ENCODE measurements at regions not wholly inside any gene's neighbourhood (a gene's known extent, or its start where the extent isn't known, plus 50 kb on each side); places are given as distances from the start of the nearest gene placed in this dataset.

DNA sequence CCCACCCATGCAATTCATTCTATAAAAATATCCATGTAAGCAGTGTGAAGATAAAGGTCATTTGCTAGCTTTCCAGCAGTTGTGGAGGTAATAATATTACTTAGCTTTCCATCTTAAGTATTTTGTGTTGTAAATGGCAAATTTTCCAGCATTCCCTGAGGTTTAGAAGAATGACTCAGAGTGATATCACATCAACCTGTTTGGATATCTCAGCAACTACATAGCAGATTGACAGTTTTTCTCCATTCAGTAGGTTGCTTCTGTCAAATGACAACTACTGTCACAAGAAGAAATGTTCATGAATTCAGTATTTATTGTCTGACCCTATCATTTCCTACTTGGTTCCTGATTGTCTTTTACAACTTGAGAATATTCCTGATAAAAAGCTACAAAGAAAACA is 434.9 kb upstream of the GALNTL6 start:
- no peaks in the 10 kb centered on the region for H3K36me3 ChIP-seq
- no peaks in the 10 kb centered on the region for H3K4me1 ChIP-seq
- H3K27ac ChIP-seq, result no peak overlapping the region
- no peaks in the 10 kb centered on the region for H3K27me3 ChIP-seq
- H3K9me3 ChIP-seq, result no peaks in the 10 kb centered on the region
- TF ChIP-seq POLR2AphosphoS5 (IDR thresholded peaks at IDR 0.05), result no peak
- TF ChIP-seq POLR2A (IDR thresholded peaks at IDR 0.05), result no peak
- TF ChIP-seq, protein P1, sequence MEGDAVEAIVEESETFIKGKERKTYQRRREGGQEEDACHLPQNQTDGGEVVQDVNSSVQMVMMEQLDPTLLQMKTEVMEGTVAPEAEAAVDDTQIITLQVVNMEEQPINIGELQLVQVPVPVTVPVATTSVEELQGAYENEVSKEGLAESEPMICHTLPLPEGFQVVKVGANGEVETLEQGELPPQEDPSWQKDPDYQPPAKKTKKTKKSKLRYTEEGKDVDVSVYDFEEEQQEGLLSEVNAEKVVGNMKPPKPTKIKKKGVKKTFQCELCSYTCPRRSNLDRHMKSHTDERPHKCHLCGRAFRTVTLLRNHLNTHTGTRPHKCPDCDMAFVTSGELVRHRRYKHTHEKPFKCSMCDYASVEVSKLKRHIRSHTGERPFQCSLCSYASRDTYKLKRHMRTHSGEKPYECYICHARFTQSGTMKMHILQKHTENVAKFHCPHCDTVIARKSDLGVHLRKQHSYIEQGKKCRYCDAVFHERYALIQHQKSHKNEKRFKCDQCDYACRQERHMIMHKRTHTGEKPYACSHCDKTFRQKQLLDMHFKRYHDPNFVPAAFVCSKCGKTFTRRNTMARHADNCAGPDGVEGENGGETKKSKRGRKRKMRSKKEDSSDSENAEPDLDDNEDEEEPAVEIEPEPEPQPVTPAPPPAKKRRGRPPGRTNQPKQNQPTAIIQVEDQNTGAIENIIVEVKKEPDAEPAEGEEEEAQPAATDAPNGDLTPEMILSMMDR (IDR thresholded peaks at IDR 0.05), result no peak
- TF ChIP-seq EP300 (IDR thresholded peaks at IDR 0.05), result no peak
- ATAC-seq, result no peak
- no peak overlapping the region for H3K4me3 ChIP-seq

DNA sequence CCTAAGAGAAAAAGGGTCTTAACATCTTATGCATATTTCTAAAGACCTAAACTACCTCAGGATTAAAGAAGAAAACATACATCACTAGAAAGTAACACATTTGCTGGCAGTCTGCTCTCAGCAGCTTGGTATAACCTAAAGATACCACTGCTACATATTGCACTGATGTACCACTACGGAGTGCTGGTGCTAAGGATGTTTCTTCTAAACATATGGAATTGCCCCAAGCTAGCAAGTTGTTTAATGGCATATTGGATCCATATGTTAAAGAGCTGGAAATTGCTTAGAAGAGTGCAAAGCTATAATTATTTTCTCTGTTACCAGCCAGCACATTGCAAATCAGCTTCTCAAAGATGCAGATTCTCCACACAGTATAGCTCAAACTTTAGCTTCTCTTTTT is 436.5 kb upstream of the GALNTL6 start:
- no peaks in the 10 kb centered on the region for H3K36me3 ChIP-seq
- H3K4me1 ChIP-seq, result no peaks in the 10 kb centered on the region
- H3K4me3 ChIP-seq, result no peak overlapping the region
- H3K27me3 ChIP-seq, result no peaks in the 10 kb centered on the region
- TF ChIP-seq POLR2A (IDR thresholded peaks at IDR 0.05) (no peak), EP300 (IDR thresholded peaks at IDR 0.05) (no peak), POLR2AphosphoS5 (IDR thresholded peaks at IDR 0.05) (no peak)
- TF ChIP-seq, protein P1 (IDR thresholded peaks at IDR 0.05), result no peak
- H3K9me3 ChIP-seq, result no peaks in the 10 kb centered on the region
- ATAC-seq, result no peak
- WGBS, 2 donors (ENCODE audit: low coverage in 1 of 2), result 78% methylated on average over 1 of the region's 1 CpG; no CpG with 5 or more reads in 1 of the 2 donors
- H3K27ac ChIP-seq, result no peak overlapping the region

DNA sequence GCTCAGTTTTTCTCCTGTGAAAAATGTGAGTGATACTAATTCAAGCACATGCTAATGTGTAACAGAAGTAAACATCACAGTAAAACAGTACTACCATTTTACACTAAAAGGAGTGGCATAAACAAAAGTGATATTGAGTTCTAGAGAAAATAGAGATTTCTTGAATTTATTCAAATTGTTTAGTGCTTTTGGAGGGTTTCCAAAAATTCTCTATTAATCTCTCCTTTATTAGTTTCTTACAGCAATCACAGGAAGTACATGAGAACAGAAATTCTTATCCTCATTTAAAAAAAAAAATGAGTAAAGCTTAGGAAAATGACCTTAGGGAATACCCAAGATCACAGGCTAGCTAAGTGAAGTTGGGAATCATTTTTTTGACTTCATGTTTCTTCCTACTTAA is 459.7 kb upstream of the GALNTL6 start:
- TF ChIP-seq, protein P1 (IDR thresholded peaks at IDR 0.05), result no peak
- TF ChIP-seq POLR2A (IDR thresholded peaks at IDR 0.05) (no peak), POLR2AphosphoS5 (IDR thresholded peaks at IDR 0.05) (no peak)
- no peaks in the 10 kb centered on the region for H3K4me1 ChIP-seq
- H3K27me3 ChIP-seq, result no peaks in the 10 kb centered on the region
- no peak overlapping the region for H3K4me3 ChIP-seq
- H3K27ac ChIP-seq, result no peak overlapping the region
- H3K9me3 ChIP-seq, result no peaks in the 10 kb centered on the region
- no peak for ATAC-seq
- no peaks in the 10 kb centered on the region for H3K36me3 ChIP-seq

DNA sequence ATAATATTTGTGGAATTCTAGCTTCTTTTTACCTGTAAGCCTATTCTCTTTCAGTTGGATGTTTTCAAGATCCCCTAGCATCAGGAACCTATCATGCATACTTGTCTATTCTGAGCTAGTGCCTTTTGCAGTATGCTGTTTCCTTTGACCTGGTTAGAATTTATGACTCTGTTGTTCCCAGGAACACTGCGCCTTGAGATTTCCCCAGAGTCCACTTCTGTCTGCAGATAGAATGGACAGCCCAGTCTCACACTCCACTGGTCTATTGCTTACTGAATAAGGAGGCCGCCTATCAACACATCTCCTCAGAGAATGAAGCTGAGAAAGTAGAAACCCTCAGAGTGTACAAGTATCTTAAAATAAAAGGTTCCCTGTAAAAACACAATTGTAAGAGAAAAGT is 465.1 kb upstream of the GALNTL6 start:
- H3K36me3 ChIP-seq, result no peaks in the 10 kb centered on the region
- H3K4me1 ChIP-seq, result no peaks in the 10 kb centered on the region
- H3K4me3 ChIP-seq, result no peak overlapping the region
- H3K9me3 ChIP-seq, result no peaks in the 10 kb centered on the region
- WGBS, 2 donors (ENCODE audit: low coverage in 1 of 2), result 64 to 80% methylated on average over 1 to 2 of the region's 2 CpGs
- TF ChIP-seq, protein P1 (IDR thresholded peaks at IDR 0.05), result no peak
- TF ChIP-seq EP300 (IDR thresholded peaks at IDR 0.05) (no peak), POLR2AphosphoS5 (IDR thresholded peaks at IDR 0.05) (no peak), POLR2A (IDR thresholded peaks at IDR 0.05) (no peak)
- no peak for ATAC-seq
- no peak overlapping the region for H3K27ac ChIP-seq
- no peaks in the 10 kb centered on the region for H3K27me3 ChIP-seq

DNA sequence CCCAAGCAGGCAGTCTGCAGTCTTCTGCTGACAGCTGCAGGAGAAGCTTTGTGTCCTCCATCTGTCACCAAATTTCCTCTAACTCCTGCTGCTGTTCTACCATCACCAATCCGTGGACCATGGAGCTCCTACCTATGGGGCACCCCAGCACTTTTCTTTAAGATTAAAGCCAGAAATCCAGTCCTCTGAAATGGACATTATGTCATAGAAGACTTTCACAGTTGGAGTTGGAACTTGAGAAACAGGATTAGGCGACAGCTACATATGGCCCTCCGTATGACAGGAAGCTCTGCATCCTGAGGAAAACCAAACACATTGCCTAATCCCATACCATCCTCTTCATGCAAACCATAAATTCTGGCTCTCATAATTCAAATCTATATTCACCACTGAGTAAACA is 470.6 kb upstream of the GALNTL6 start:
- no peak for ATAC-seq
- no peaks in the 10 kb centered on the region for H3K36me3 ChIP-seq
- no peak overlapping the region for H3K27ac ChIP-seq
- 31 to 63% methylated on average over 2 to 3 of the region's 3 CpGs for WGBS, 2 donors (ENCODE audit: low coverage in 1 of 2)
- no peak overlapping the region for H3K4me3 ChIP-seq
- no peaks in the 10 kb centered on the region for H3K9me3 ChIP-seq
- no peaks in the 10 kb centered on the region for H3K27me3 ChIP-seq
- no peaks in the 10 kb centered on the region for H3K4me1 ChIP-seq
- TF ChIP-seq, protein P1 (IDR thresholded peaks at IDR 0.05), result no peak
- no peak for TF ChIP-seq EP300 (IDR thresholded peaks at IDR 0.05)
- TF ChIP-seq POLR2A (IDR thresholded peaks at IDR 0.05), result no peak
- TF ChIP-seq POLR2AphosphoS5 (IDR thresholded peaks at IDR 0.05), result no peak

Measured in gastroesophageal sphincter (tissue), 4 donors.